ACHN (cell line): ENCODE measurements at regions not wholly inside any gene's neighbourhood (a gene's known extent, or its start where the extent isn't known, plus 50 kb on each side); places are given as distances from the start of the nearest gene placed in this dataset.

Experiments used
- DNase-seq: peaks from one replicate; pipeline ENCODE4 v3.0.0-alpha.2; 2015
- in situ Hi-C: cut with HindIII; loops from 2 replicates; pipeline ENCODE4 v1.10.0; 2017; ENCODE audit warnings: low sequenced_read_pairs, low pct_ligation_motif_present, low pct_unique_long_range_greater_than_20kb

GRCh38 chr12:24014240-24014639 lies 64.8 kb upstream of the SOX5 start:
- no peak for DNase-seq
- in situ Hi-C loops = no loop called here

GRCh38 chr12:24012528-24012927 lies 63.1 kb upstream of the SOX5 start:
- DNase-seq = peak; percentile 8
- in situ Hi-C loops = no loop called here

- in situ Hi-C loops = no loop called here
- no peak for DNase-seq
Measured at GRCh38 chr12:24011927-24012507, 62.5 kb upstream of the SOX5 start.

- no peak for DNase-seq
- in situ Hi-C loops = no loop called here
Measured at GRCh38 chr12:24008166-24008565, 58.7 kb upstream of the SOX5 start.
